H7 (cell line): ENCODE measurements at regions not wholly inside any gene's neighbourhood (a gene's known extent, or its start where the extent isn't known, plus 50 kb on each side); places are given as distances from the start of the nearest gene placed in this dataset.

ENCODE experiments used
- DNase-seq: peaks from one replicate; pipeline ENCODE4 v3.0.0; 2012
- H3K27me3 ChIP-seq: 2 replicates; pipeline ENCODE4 v1.6.0; 2011; ENCODE audit warnings: mild to moderate bottlenecking, low read length; ENCODE audit not compliant: control insufficient read depth, insufficient read depth
- H3K36me3 ChIP-seq: replicated peaks from 2 replicates; pipeline ENCODE4 v1.5.1; 2011; ENCODE audit warnings: low read length; ENCODE audit not compliant: control insufficient read depth, insufficient read depth
- H3K4me3 ChIP-seq: 2 replicates; pipeline ENCODE4 v1.5.1; 2011; ENCODE audit warnings: low read depth, mild to moderate bottlenecking, control low read depth, low read length, moderate library complexity; ENCODE audit not compliant: insufficient read depth

- H3K4me3 ChIP-seq: no peak overlapping the region
- DNase-seq: no peak
- no peaks in the 10 kb centered on the region for H3K36me3 ChIP-seq
- no peaks in the 10 kb centered on the region for H3K27me3 ChIP-seq
Observed at GRCh38 chr2:215712219-215712868, 276.5 kb upstream of the FN1 start.

GRCh38 chr2:215711471-215712034 is 275.7 kb upstream of the FN1 start:
- Histone ChIP-seq H3K27me3 (no peaks in the 10 kb centered on the region), H3K36me3 (no peaks in the 10 kb centered on the region), H3K4me3 (no peak overlapping the region)
- no peak for DNase-seq

GRCh38 chr2:215707608-215708007 is 271.7 kb upstream of the FN1 start:
- Histone ChIP-seq H3K4me3 (no peak overlapping the region), H3K27me3 (no peaks in the 10 kb centered on the region), H3K36me3 (no peaks in the 10 kb centered on the region)
- no peak for DNase-seq

- no peak for DNase-seq
- H3K4me3 ChIP-seq: no peak overlapping the region
- no peaks in the 10 kb centered on the region for H3K36me3 ChIP-seq
- no peaks in the 10 kb centered on the region for H3K27me3 ChIP-seq
Observed at GRCh38 chr2:215705771-215706361, 270.0 kb upstream of the FN1 start.

GRCh38 chr2:215705281-215705680 is 269.4 kb upstream of the FN1 start:
- DNase-seq: no peak
- Histone ChIP-seq H3K36me3 (no peaks in the 10 kb centered on the region), H3K4me3 (no peak overlapping the region), H3K27me3 (no peaks in the 10 kb centered on the region)

- no peaks in the 10 kb centered on the region for H3K27me3 ChIP-seq
- no peak for DNase-seq
- H3K36me3 ChIP-seq: no peaks in the 10 kb centered on the region
- no peak overlapping the region for H3K4me3 ChIP-seq
Observed at GRCh38 chr2:215702116-215702902, 266.4 kb upstream of the FN1 start.

GRCh38 chr2:215699700-215700538 is 264.1 kb upstream of the FN1 start:
- no peaks in the 10 kb centered on the region for H3K27me3 ChIP-seq
- H3K4me3 ChIP-seq: no peak overlapping the region
- DNase-seq: no peak
- H3K36me3 ChIP-seq: no peaks in the 10 kb centered on the region

- Histone ChIP-seq H3K27me3 (no peaks in the 10 kb centered on the region), H3K4me3 (no peak overlapping the region), H3K36me3 (no peaks in the 10 kb centered on the region)
- DNase-seq: no peak
Observed at GRCh38 chr2:215699018-215699417, 263.1 kb upstream of the FN1 start.

GRCh38 chr2:215698566-215698965 is 262.7 kb upstream of the FN1 start:
- no peaks in the 10 kb centered on the region for H3K27me3 ChIP-seq
- no peaks in the 10 kb centered on the region for H3K36me3 ChIP-seq
- DNase-seq: no peak
- H3K4me3 ChIP-seq: no peak overlapping the region

- Histone ChIP-seq H3K27me3 (no peaks in the 10 kb centered on the region), H3K36me3 (no peaks in the 10 kb centered on the region), H3K4me3 (no peak overlapping the region)
- no peak for DNase-seq
Observed at GRCh38 chr2:215697496-215697895, 261.6 kb upstream of the FN1 start.

GRCh38 chr2:215697003-215697402 is 261.1 kb upstream of the FN1 start:
- Histone ChIP-seq H3K27me3 (no peaks in the 10 kb centered on the region), H3K4me3 (no peak overlapping the region), H3K36me3 (no peaks in the 10 kb centered on the region)
- DNase-seq: no peak

GRCh38 chr2:215695861-215696260 is 260.0 kb upstream of the FN1 start:
- Histone ChIP-seq H3K4me3 (no peak overlapping the region), H3K36me3 (no peaks in the 10 kb centered on the region), H3K27me3 (no peaks in the 10 kb centered on the region)
- no peak for DNase-seq

GRCh38 chr2:215693999-215694580 is 258.2 kb upstream of the FN1 start:
- Histone ChIP-seq H3K27me3 (no peaks in the 10 kb centered on the region), H3K4me3 (no peak overlapping the region), H3K36me3 (no peaks in the 10 kb centered on the region)
- DNase-seq: no peak
